BJ (cell line): ENCODE measurements at regions not wholly inside any gene's neighbourhood (a gene's known extent, or its start where the extent isn't known, plus 50 kb on each side); places are given as distances from the start of the nearest gene placed in this dataset.

Experiments
- CTCF ChIA-PET: fragments of 350-600 bp; formaldehyde crosslinking; extraction: SDS; loops from one replicate; lab custom pipeline; 2021; ENCODE audit warnings: antibody characterized with exemption, inconsistent platforms; lab: Yijun Ruan, JAX
- POLR2A ChIA-PET: fragments of 300-600 bp; sonication (Branson Sonifier 250); formaldehyde crosslinking; extraction: SDS; loops from one replicate; lab custom pipeline; 2021; ENCODE audit warnings: antibody characterized with exemption; lab: Charles Lee
- DNase-seq: peaks from one replicate; pipeline ENCODE4 v3.0.0-alpha.2; 2011; ENCODE audit warnings: low read depth
- H3K27me3 ChIP-seq: 2 replicates; pipeline ENCODE4 v1.6.0; 2011; ENCODE audit warnings: low read length; ENCODE audit not compliant: control insufficient read depth, insufficient read depth
- H3K36me3 ChIP-seq: 2 replicates; pipeline ENCODE4 v1.5.1; 2011; ENCODE audit warnings: low read length; ENCODE audit not compliant: control insufficient read depth, insufficient read depth
- H3K4me3 ChIP-seq: 2 replicates; pipeline ENCODE4 v1.5.1; 2011; ENCODE audit warnings: low read depth, mild to moderate bottlenecking, control low read depth, low read length
- TF ChIP-seq, protein P1 (sequence below): IDR thresholded peaks from 2 replicates; pipeline ENCODE4 v1.5.1; 2011; ENCODE audit warnings: low read depth, mild to moderate bottlenecking, control low read depth, inconsistent platforms, low read length, moderate library complexity; ENCODE audit not compliant: insufficient read depth

DNA sequence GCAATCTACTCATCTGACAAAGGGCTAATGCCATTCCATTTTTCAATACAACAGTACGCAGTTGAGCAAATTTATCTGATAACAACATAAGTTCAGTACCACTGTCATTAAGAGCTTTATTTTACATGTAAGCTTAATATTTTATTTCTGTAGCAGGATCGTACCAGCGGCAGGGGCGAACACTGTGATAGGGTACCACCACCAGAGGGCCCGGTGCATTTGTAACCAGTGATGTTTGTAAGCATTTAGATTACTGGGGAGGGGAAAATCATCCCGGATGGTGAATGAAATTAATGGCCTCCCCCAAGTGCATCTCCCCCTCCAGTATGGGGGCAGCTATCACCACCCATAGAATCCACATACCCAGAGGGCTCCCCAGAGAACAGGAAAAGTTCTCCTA, 179.0 kb downstream of the ADGRA3 start:
- TF ChIP-seq, protein P1, sequence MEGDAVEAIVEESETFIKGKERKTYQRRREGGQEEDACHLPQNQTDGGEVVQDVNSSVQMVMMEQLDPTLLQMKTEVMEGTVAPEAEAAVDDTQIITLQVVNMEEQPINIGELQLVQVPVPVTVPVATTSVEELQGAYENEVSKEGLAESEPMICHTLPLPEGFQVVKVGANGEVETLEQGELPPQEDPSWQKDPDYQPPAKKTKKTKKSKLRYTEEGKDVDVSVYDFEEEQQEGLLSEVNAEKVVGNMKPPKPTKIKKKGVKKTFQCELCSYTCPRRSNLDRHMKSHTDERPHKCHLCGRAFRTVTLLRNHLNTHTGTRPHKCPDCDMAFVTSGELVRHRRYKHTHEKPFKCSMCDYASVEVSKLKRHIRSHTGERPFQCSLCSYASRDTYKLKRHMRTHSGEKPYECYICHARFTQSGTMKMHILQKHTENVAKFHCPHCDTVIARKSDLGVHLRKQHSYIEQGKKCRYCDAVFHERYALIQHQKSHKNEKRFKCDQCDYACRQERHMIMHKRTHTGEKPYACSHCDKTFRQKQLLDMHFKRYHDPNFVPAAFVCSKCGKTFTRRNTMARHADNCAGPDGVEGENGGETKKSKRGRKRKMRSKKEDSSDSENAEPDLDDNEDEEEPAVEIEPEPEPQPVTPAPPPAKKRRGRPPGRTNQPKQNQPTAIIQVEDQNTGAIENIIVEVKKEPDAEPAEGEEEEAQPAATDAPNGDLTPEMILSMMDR: no peak
- ChIA-PET POLR2A (no interaction called here), CTCF (no interaction called here)
- no peaks in the 10 kb centered on the region for H3K27me3 ChIP-seq
- H3K36me3 ChIP-seq: no peaks in the 10 kb centered on the region
- no peak overlapping the region for H3K4me3 ChIP-seq
- no peak for DNase-seq

DNA sequence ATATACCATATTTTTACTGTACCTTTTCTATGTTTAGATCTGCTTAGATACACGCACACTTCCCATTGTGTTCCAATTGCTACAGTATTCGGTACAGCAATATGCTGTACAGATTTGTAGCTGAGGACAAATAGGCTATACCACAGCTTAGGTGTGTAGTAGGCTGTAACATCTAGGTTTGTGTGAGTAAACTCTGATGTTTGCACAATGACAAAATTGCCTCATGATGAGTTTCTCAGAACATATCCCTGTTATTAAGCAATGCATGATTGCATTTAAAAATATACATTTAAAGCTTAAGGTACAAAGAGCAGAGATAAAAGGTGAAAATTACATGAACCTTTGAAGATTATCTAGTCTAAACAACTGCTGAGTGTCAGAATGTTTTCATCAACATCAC, 181.7 kb downstream of the ADGRA3 start:
- CTCF ChIA-PET: interaction anchor here (0.7 to 1.9 kb wide), 2 partner anchors 11 to 544 kb away, joined by 3 to 4 read pairs; no protein-coding TSS in a partner anchor
- TF ChIP-seq, protein P1: no peak

DNA sequence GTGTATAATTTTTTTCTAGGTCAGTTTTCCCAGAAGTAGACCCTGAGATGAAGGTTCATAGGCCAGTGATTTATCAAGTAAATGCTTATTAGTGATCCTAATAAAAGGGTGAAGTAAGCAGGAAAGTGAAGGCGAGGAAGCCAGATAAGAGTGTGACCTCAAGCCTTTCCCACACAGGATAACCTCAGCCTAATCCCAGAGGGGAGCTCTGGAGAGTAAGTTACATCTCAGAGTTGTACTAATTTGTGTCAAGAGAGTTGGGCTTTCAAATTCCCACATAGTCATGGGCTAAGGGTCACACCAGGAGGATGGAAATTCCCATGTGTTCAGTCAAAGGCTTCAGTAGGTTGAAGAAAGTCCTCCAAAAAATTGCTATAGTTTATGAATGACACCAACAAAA, 191.4 kb downstream of the ADGRA3 start:
- H3K4me3 ChIP-seq: no peak overlapping the region
- no peak for DNase-seq
- H3K27me3 ChIP-seq: no peaks in the 10 kb centered on the region
- ChIA-PET CTCF (no interaction called here), POLR2A (no interaction called here)
- no peaks in the 10 kb centered on the region for H3K36me3 ChIP-seq
- TF ChIP-seq, protein P1: no peak

More for the DNA sequence above, 181.7 kb downstream of the ADGRA3 start:
- Histone ChIP-seq H3K27me3 (no peaks in the 10 kb centered on the region), H3K36me3 (no peaks in the 10 kb centered on the region), H3K4me3 (no peak overlapping the region)
- DNase-seq: no peak
- POLR2A ChIA-PET: no interaction called here

DNA sequence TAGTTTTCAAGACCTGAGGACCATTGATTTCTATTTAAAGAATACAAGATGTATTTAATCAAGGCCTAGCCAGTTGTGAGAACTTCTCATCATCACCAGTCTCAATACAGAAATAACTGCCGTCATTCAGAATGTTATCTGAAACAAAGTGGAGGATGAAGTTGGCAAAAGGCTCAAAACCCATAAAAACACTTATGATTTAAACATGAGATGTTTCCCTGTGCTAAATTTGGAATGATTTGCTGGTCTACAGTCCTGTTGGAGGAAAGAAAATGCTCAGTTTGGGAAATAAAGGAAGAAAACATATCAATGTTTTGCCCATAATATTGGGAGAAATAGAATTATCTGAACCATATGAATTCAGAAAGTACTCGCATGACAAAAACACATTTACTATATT, 192.2 kb downstream of the ADGRA3 start:
- TF ChIP-seq, protein P1: no peak
- Histone ChIP-seq H3K27me3 (no peaks in the 10 kb centered on the region), H3K36me3 (no peaks in the 10 kb centered on the region), H3K4me3 (no peak overlapping the region)
- DNase-seq: no peak
- ChIA-PET CTCF (interaction anchor here (0.6 to 0.8 kb wide), 2 partner anchors 33 kb away, joined by 3 read pairs; no protein-coding TSS in a partner anchor), POLR2A (no interaction called here)

DNA sequence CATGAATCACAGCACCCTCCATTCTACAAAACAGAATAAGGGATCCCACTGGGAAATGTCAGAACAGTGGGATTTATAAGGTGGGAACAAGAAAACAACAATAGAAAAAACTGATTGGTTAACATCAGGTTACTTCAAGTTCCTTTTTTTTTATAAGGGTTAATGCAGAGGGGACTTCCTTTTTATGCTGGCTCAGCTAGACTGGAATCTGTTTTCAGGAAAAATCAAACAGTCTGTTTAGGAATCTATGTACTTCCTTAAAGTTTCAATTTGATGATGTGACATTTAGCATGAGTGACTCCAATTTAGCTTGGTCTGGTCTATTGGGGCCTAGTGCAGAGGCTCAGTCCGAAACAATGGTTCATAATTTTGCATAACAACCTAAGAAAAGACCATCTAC, 192.9 kb downstream of the ADGRA3 start:
- CTCF ChIA-PET: interaction anchor here (0.8 kb wide), 1 partner anchor 34 kb away, joined by 3 read pairs; no protein-coding TSS in a partner anchor
- no peak for DNase-seq
- H3K27me3 ChIP-seq: no peaks in the 10 kb centered on the region
- no peaks in the 10 kb centered on the region for H3K36me3 ChIP-seq
- no peak overlapping the region for H3K4me3 ChIP-seq
- POLR2A ChIA-PET: no interaction called here
- TF ChIP-seq, protein P1: no peak
